GM13976 (cell line): ENCODE measurements at regions not wholly inside any gene's neighbourhood (a gene's known extent, or its start where the extent isn't known, plus 50 kb on each side); places are given as distances from the start of the nearest gene placed in this dataset.

Experiments
- DNase-seq: peaks from one replicate; pipeline ENCODE4 v3.0.0; 2012; ENCODE audit warnings: low spot score
- CTCF ChIP-seq: IDR thresholded peaks from 2 replicates; pipeline ENCODE4 v1.5.1; 2012; ENCODE audit warnings: borderline replicate concordance, mild to moderate bottlenecking; ENCODE audit not compliant: insufficient read depth; ENCODE audit errors: extremely low read depth, missing control alignments, control extremely low read depth
- in situ Hi-C: fragments of 300-500 bp; cut with MboI; formaldehyde crosslinking; loops from one replicate; pipeline ENCODE4 v1.12.0; 2022; ENCODE audit warnings: low sequenced_read_pairs, mixed read lengths, inconsistent platforms; ENCODE audit not compliant: unreplicated experiment

- in situ Hi-C loops, result no loop called here
- DNase-seq, result no peak
- TF ChIP-seq CTCF, result no peak
Observed at GRCh38 chr3:67297715-67298475, 299.8 kb downstream of the KBTBD8 start.

DNA sequence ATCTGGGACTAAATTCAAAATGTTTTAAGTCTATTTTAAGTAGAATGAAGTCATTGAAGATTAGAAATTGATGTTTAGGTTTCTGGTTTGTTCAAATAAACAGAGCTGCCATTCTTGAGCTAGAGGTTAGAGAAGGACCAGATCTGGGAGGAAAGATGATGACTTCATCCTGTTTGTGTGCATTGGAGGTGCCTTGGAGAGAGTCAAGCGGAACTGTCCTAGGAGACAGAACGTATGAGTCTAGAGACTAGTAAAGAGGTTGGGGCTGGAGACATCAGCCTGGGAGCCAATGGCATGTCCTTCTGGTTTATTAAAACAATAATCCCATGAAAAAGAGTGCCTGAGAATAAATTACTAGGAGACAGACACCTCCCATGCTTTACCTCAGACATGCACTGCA, 303.4 kb downstream of the KBTBD8 start:
- DNase-seq, result no peak
- no peak for TF ChIP-seq CTCF
- in situ Hi-C loops, result no loop called here

- TF ChIP-seq CTCF, result no peak
- no peak for DNase-seq
- in situ Hi-C loops, result no loop called here
Observed at GRCh38 chr3:67302489-67302888, 304.4 kb downstream of the KBTBD8 start.

DNA sequence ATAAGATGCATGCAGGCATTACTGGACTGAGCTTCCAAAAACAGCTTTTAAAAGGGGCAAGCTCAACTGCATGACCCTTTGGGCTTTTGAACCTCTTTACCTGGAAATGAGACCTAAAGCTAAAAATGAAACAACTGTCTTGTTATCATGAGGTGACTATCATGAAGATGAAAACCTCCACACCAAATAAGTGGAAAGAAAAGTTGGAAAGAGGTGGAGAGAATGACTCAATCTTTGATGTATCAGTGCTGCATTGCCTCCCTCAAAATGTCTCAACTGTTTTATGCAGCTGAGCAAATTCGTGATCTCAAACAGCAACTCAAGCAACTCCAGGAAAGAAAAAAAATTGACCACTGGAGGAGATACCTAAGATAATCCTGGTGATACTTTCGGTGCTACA, 307.1 kb downstream of the KBTBD8 start:
- in situ Hi-C loops, result no loop called here
- no peak for TF ChIP-seq CTCF
- no peak for DNase-seq

DNA sequence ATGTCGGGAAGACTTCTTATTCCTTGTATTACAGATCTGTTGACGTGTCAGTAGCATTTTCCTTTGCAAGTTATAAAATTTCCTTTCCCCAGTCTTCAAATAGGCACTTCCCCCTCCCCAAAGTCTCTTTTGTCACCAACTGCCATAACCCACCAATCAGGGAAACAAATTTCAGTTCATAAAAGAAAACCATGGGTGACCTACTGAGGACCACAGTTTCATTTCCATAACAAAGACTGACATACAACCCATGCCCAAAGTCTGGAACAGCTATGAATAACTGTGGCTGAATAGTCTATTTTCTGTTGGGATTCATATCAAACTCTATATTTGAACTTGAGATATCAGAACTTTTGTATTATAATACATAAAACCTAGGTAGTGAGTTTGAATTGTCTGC, 307.8 kb downstream of the KBTBD8 start:
- DNase-seq, result no peak
- no peak for TF ChIP-seq CTCF
- in situ Hi-C loops, result no loop called here

DNA sequence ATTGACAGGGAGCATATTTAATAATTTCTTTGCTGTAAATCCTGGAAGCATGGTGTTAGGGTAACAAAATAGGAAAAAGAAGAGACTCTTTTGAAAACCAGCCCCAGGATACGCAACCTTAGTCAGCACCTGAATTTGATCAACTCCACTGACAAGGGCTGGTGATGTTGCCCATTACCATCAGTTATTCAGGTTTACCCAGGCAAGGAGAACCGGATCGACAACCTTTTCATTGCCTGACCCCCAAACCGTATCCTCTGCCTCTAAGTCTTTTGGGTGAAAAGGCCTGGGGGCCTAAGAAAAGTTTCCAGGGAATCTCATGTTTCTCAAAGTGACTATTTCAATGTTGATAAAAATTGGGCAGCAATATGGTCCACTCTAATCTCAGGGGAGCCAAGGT, 313.3 kb downstream of the KBTBD8 start:
- in situ Hi-C loops, result no loop called here
- TF ChIP-seq CTCF, result no peak
- no peak for DNase-seq

- no peak for DNase-seq
- in situ Hi-C loops, result no loop called here
- TF ChIP-seq CTCF, result no peak
Observed at GRCh38 chr3:67312155-67312554, 314.0 kb downstream of the KBTBD8 start.
